GM10266 (cell line): ENCODE measurements at regions not wholly inside any gene's neighbourhood (a gene's known extent, or its start where the extent isn't known, plus 50 kb on each side); places are given as distances from the start of the nearest gene placed in this dataset.

Experiments
- DNase-seq: peaks from one replicate; pipeline ENCODE4 v3.0.0; 2012; ENCODE audit errors: extremely low spot score
- TF ChIP-seq, protein P1 (sequence below): IDR thresholded peaks from 2 replicates; pipeline ENCODE4 v1.5.1; 2012; ENCODE audit warnings: mild to moderate bottlenecking, low read depth; ENCODE audit not compliant: control insufficient read depth, insufficient read depth; ENCODE audit errors: missing control alignments

DNA sequence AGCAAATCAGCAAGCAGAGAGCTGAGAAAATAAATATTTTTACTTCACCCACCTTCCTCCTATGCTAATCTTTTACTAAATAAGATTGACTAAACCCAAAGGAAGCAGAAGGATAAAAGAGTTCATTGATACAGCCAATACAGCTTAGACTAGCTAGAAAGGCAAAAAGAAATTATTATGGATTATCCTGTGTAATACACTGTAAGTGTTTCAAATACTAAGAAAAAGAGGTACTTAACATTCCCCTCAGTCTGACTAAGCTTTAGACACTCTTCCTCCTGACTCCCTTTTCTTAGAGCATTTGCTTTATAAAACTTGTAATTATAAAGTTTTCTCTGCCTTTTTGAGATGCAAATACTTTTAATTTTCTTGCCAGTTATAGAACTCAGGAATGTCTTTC, 848.9 kb upstream of the CADM2 start:
- TF ChIP-seq, protein P1, sequence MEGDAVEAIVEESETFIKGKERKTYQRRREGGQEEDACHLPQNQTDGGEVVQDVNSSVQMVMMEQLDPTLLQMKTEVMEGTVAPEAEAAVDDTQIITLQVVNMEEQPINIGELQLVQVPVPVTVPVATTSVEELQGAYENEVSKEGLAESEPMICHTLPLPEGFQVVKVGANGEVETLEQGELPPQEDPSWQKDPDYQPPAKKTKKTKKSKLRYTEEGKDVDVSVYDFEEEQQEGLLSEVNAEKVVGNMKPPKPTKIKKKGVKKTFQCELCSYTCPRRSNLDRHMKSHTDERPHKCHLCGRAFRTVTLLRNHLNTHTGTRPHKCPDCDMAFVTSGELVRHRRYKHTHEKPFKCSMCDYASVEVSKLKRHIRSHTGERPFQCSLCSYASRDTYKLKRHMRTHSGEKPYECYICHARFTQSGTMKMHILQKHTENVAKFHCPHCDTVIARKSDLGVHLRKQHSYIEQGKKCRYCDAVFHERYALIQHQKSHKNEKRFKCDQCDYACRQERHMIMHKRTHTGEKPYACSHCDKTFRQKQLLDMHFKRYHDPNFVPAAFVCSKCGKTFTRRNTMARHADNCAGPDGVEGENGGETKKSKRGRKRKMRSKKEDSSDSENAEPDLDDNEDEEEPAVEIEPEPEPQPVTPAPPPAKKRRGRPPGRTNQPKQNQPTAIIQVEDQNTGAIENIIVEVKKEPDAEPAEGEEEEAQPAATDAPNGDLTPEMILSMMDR, result no peak

DNA sequence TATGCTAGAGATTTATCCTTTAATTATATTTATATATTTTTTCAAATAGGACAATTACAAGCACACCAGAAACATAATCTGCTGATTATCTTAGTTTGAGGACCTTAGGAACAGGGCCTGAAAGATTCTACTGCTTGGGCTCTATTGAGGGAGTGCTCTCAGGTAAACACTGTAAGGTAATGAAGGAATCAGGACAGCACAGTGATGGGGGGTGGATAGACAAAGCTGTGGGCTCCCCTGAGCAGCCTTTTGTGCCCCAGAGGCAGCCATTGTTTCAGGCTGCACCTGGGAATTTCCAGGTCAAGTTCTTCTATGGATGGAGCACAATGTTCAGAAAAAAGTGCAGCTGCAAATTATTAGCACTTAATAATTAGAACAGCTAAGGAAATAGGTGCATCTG, 848.0 kb upstream of the CADM2 start:
- no peak for DNase-seq
- TF ChIP-seq, protein P1, result no peak

More for the DNA sequence above, 848.9 kb upstream of the CADM2 start:
- DNase-seq, result no peak

DNA sequence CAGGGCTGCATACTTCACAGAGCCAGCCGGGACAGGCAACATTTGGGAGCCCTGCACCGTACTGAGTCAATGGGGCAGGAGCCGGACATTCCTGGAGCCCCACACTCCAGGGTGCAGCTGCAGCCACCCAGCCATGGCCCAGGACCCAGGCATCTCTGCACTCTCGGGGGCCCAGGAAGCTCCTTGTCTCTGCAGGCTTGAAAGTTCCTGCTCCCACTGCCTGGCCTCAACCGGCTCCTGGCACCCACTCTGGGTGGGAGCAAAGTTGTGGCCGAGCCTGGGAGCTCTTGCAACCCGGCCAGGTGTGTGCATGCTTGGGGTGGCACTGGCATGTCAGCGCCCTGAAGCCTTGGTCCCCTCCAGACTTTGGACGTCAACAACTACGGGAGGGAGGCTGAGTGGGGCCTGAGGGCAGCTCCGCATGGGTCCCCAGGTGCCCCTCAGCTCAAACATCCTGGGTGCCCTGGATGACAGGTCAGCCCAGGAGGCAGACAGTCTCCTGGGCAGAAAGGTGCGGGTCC, 833.5 kb upstream of the CADM2 start:
- TF ChIP-seq, protein P1, result no peak

DNA sequence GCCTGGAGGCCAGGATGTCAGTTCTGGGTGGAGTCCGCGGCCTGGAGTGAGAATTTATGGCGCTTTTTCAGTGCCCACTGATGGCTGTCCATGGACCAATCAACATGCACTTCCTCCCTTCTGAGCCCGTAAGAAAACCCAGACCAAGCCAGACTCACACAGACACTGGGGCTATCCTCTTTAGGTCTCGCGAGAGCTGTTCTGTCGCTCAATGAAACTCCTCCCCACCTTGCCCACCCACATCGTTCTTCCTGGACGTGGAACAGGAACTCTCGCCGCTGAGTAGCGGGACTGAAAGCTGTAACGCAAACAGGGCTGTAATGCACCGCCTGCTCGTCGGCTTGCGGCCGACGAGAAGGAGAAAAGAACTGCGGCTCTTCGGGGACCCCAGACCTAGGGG, 833.0 kb upstream of the CADM2 start:
- TF ChIP-seq, protein P1, result no peak
- DNase-seq, result no peak

More for the DNA sequence above, 833.5 kb upstream of the CADM2 start:
- DNase-seq, result no peak

DNA sequence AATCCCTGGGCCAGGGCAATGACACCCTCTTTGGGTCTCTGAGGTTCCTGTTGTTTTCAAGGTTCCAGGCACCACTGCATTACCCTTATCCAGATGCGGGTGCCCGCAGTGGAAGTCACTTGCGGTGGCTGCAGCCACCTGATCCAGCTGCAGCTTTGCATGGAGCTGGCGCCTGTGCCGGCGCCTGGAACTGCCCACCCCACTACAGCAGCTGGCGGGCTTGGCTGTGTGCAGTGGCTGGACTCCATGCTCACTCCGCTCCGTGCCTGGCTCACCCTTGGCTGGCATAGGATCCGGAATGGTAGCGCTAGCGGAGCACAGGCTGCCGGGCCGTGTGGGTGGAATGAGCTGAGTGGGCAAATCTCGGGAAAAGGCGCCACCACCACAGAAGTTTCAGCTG, 832.6 kb upstream of the CADM2 start:
- no peak for DNase-seq
- TF ChIP-seq, protein P1, result no peak

DNA sequence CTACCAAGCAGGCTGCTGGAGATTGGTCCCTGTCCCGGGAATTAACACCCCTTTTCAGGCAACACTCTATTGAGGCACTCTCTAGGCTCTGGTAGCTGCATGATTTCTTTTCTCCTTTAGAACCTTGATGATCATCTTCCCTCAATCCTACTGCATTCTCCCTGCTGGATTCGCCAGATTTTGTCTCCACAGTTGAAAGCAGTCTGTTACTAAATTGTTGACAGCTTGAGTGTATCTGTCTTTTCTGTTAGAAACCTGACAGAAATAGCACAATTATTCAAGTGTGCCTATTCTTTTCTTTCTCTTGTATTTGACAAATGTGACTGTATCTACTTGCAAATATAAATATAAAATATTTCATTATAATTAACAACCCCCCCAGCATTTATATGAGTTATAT, 830.8 kb upstream of the CADM2 start:
- DNase-seq, result no peak
- TF ChIP-seq, protein P1, result no peak

DNA sequence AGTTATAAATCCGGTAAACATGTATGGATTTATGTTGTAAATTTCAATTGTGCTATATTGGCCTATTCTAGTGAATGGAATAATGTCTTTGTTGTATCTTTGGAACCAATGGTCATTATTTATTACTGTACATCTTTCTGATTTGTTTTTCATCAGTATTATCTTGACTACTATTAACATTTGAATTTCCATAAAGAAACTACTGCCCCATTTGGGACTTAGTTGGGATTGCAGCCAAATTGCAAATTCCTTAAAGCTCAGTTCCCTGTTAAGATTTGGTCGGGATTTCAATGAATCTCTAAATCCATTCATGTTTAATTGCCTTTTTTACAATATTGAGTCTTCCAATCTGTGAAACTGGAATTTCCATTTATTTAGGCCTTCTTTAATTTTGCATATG, 822.4 kb upstream of the CADM2 start:
- DNase-seq, result no peak
- TF ChIP-seq, protein P1, result no peak
